Hepatocyte (in vitro differentiated cells): ENCODE measurements at regions not wholly inside any gene's neighbourhood (a gene's known extent, or its start where the extent isn't known, plus 50 kb on each side); places are given as distances from the start of the nearest gene placed in this dataset.

Experiments used
- EZH2 ChIP-seq: fragments of 200-600 bp; sonication (generic); IDR thresholded peaks from 2 replicates; pipeline ENCODE4 v1.6.1; 2016; ENCODE audit warnings: antibody characterized with exemption, mild to moderate bottlenecking, borderline replicate concordance
- TF ChIP-seq, protein P1 (sequence below): fragments of 200-600 bp; sonication (generic); IDR thresholded peaks from 2 replicates; pipeline ENCODE4 v1.5.1; 2016; ENCODE audit warnings: antibody characterized with exemption, mild to moderate bottlenecking; ENCODE audit not compliant: poor library complexity

DNA sequence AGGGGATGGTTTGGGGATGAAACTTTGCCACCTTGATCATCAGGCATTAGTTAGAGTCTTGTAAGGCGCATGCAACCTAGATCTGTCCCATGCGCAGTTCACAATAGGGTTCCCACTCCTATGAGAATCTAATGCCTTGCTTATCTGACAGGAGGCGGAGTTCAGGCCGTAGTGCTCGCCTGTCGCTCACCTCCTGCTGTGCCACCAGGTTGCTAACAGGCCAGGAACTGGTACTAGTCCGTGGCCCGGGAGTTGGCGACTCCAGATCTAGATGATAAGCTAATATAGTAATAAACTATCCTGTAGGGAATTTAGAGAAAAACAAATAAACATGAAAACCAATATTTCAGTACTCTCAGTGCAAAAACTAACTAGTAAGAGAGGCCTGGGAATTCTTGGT lies 155.4 kb upstream of the ANO5 start:
- TF ChIP-seq, protein P1, sequence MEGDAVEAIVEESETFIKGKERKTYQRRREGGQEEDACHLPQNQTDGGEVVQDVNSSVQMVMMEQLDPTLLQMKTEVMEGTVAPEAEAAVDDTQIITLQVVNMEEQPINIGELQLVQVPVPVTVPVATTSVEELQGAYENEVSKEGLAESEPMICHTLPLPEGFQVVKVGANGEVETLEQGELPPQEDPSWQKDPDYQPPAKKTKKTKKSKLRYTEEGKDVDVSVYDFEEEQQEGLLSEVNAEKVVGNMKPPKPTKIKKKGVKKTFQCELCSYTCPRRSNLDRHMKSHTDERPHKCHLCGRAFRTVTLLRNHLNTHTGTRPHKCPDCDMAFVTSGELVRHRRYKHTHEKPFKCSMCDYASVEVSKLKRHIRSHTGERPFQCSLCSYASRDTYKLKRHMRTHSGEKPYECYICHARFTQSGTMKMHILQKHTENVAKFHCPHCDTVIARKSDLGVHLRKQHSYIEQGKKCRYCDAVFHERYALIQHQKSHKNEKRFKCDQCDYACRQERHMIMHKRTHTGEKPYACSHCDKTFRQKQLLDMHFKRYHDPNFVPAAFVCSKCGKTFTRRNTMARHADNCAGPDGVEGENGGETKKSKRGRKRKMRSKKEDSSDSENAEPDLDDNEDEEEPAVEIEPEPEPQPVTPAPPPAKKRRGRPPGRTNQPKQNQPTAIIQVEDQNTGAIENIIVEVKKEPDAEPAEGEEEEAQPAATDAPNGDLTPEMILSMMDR: no peak
- no peak for TF ChIP-seq EZH2
